ENCODE measurements at regions not wholly inside any gene's neighbourhood (a gene's known extent, or its start where the extent isn't known, plus 50 kb on each side); places are given as distances from the start of the nearest gene placed in this dataset.

DNA sequence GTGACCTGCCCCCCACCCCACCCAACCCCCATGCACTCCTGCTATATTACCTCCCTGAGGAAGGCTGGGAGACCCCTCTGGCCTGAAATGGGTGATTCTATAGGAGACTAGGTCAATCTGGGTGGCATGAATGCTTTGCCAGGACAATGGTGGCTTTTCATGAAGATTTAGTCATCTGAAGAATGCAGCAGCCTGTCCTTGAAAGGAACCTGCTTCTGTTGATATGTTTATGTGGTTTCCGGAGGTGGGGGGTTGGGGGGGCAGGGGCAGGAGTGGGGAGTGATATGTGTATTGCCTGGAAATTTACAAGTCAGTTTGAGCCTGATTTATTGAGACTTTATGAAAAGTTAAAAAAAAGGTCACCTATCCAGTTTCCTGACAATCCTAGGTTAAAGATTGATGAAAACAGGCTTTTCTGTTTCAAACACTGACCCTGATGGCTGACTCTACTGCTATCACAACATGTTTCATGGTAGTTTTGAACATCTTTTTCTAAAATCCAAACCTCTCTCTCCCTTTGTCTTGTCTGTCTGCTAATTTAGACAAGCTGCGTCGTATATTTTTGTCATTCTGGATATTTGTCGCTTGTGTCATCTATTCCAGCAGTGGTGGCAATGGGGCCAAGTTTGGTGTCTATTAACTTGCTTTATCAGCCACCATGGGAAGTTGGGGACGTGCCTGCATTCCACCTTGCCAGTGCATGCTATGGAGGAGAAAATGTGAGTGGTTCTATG lies 153.7 kb upstream of the EGFLAM start:
- H3K27ac Mint-ChIP-seq: peak overlapping the region; percentile 1
- no peak overlapping the region for H3K27ac ChIP-seq (ENCODE audit: low read depth, low read length)
- TF ChIP-seq, protein P1, sequence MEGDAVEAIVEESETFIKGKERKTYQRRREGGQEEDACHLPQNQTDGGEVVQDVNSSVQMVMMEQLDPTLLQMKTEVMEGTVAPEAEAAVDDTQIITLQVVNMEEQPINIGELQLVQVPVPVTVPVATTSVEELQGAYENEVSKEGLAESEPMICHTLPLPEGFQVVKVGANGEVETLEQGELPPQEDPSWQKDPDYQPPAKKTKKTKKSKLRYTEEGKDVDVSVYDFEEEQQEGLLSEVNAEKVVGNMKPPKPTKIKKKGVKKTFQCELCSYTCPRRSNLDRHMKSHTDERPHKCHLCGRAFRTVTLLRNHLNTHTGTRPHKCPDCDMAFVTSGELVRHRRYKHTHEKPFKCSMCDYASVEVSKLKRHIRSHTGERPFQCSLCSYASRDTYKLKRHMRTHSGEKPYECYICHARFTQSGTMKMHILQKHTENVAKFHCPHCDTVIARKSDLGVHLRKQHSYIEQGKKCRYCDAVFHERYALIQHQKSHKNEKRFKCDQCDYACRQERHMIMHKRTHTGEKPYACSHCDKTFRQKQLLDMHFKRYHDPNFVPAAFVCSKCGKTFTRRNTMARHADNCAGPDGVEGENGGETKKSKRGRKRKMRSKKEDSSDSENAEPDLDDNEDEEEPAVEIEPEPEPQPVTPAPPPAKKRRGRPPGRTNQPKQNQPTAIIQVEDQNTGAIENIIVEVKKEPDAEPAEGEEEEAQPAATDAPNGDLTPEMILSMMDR (conservative IDR thresholded peaks at IDR 0.05): no peak

GRCh38 chr5:38101897-38102296 lies 156.5 kb upstream of the EGFLAM start:
- TF ChIP-seq, protein P1 (conservative IDR thresholded peaks at IDR 0.05): no peak
- Mint-ChIP-seq H3K27me3 (ENCODE audit: insufficient read depth) (peaks cover 16% of the 10 kb centered on the region), H3K27ac (no peak overlapping the region), H3K36me3 (ENCODE audit: low read depth) (no peaks in the 10 kb centered on the region), H3K4me3 (no peak overlapping the region), H3K9me3 (no peaks in the 10 kb centered on the region), H3K4me1 (peaks cover 30% of the 10 kb centered on the region)
- H3K36me3 ChIP-seq (ENCODE audit: control insufficient read depth, insufficient read depth, low read length): no peaks in the 10 kb centered on the region
- peaks cover 6% of the 10 kb centered on the region for H3K4me1 ChIP-seq (ENCODE audit: control insufficient read depth, insufficient read depth, low read length)
- H3K9me3 ChIP-seq (ENCODE audit: control insufficient read depth, low read length): no peaks in the 10 kb centered on the region
- DNase-seq: no peak
- 94 to 97% methylated on average over 5 to 10 of the region's 10 CpGs for WGBS, 2 experiments (ENCODE audit: insufficient coverage in 1 of 2, insufficient read length in 1 of 2)
- H3K27ac ChIP-seq (ENCODE audit: low read depth, low read length): no peak overlapping the region
- H3K27me3 ChIP-seq (ENCODE audit: control insufficient read depth, insufficient read depth, low read length, poor library complexity, severe bottlenecking): no peaks in the 10 kb centered on the region
- no peak overlapping the region for H3K4me3 ChIP-seq (ENCODE audit: low read length)
- H3K9ac ChIP-seq (ENCODE audit: extremely low read depth, low read length, poor library complexity, severe bottlenecking): no peak overlapping the region

More for the DNA sequence above, 153.7 kb upstream of the EGFLAM start:
- H3K9ac ChIP-seq (ENCODE audit: extremely low read depth, low read length, poor library complexity, severe bottlenecking): no peak overlapping the region
- 50 to 52% methylated on average over 2 to 5 of the region's 5 CpGs for WGBS, 2 experiments (ENCODE audit: insufficient coverage in 1 of 2, insufficient read length in 1 of 2)
- peak; percentile 78 for DNase-seq
- no peak overlapping the region for H3K4me3 ChIP-seq (ENCODE audit: low read length)
- no peaks in the 10 kb centered on the region for H3K9me3 ChIP-seq (ENCODE audit: control insufficient read depth, low read length)
- H3K36me3 ChIP-seq (ENCODE audit: control insufficient read depth, insufficient read depth, low read length): no peaks in the 10 kb centered on the region
- H3K27me3 ChIP-seq (ENCODE audit: control insufficient read depth, insufficient read depth, low read length, poor library complexity, severe bottlenecking): no peaks in the 10 kb centered on the region
- no peaks in the 10 kb centered on the region for H3K9me3 Mint-ChIP-seq
- no peaks in the 10 kb centered on the region for H3K36me3 Mint-ChIP-seq (ENCODE audit: low read depth)
- peaks cover 6% of the 10 kb centered on the region for H3K4me1 ChIP-seq (ENCODE audit: control insufficient read depth, insufficient read depth, low read length)
- peaks cover 21% of the 10 kb centered on the region for H3K4me1 Mint-ChIP-seq
- H3K4me3 Mint-ChIP-seq: no peak overlapping the region
- H3K27me3 Mint-ChIP-seq (ENCODE audit: insufficient read depth): peaks cover 18% of the 10 kb centered on the region

DNA sequence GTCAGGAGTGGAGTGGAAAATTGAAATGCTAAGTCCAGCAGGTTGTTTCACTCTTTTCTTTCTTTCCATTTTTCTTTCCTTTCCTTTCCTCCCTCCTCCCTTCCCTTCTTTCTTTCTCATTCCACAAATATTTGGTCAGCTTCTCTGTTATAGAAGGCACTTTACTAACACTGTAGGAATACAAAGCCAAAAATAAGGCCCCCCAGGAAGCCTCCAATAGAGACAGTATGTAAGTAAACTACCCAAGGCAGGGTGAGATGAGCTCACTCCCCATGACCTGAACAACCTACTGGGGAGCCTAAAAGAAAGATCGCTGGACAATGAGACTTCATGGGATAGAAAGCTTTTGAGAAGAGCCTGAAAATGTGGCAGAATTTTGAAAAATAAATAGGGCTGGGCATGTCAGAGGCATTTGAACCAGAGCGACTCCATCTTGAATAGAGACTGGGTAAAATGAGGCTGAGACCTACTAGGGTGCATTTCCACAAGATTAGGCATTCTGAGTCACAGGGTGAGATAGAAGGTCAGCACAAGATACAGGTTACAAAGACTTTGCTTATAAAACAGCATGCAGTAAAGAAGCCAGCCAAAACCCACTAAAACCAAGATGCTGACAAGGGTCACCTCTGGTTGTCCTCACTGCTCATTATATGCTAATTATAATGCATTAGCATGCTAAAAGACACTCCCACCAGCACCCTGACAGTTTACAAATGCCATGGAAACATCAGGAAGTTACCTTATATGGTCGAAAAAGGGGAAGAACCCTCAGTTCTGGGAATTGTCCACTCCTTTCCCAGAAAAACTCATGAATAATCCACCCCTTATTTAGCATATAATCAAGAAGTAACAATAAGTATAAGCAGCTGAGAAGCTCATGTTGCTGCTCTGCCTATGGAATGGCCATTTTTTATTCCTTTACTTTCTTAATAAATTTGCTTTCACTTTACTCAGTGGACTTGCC lies 158.9 kb upstream of the EGFLAM start:
- TF ChIP-seq, protein P1 (conservative IDR thresholded peaks at IDR 0.05): no peak

More for the DNA sequence above, 158.9 kb upstream of the EGFLAM start:
- H3K4me1 Mint-ChIP-seq: peaks cover 32% of the 10 kb centered on the region
- no peak overlapping the region for H3K4me3 Mint-ChIP-seq
- peak overlapping the region; percentile 12 for H3K27ac Mint-ChIP-seq
- H3K9me3 Mint-ChIP-seq: no peaks in the 10 kb centered on the region
- Histone ChIP-seq H3K27ac (ENCODE audit: low read depth, low read length) (no peak overlapping the region), H3K4me1 (ENCODE audit: control insufficient read depth, insufficient read depth, low read length) (peaks cover 6% of the 10 kb centered on the region), H3K9me3 (ENCODE audit: control insufficient read depth, low read length) (no peaks in the 10 kb centered on the region), H3K36me3 (ENCODE audit: control insufficient read depth, insufficient read depth, low read length) (no peaks in the 10 kb centered on the region), H3K27me3 (ENCODE audit: control insufficient read depth, insufficient read depth, low read length, poor library complexity, severe bottlenecking) (peaks cover 10% of the 10 kb centered on the region), H3K9ac (ENCODE audit: extremely low read depth, low read length, poor library complexity, severe bottlenecking) (no peak overlapping the region), H3K4me3 (ENCODE audit: low read length) (peak overlapping the region; percentile 37)
- 85 to 89% methylated on average over 3 of the region's 3 CpGs for WGBS, 2 experiments (ENCODE audit: insufficient coverage in 1 of 2, insufficient read length in 1 of 2)
- peaks cover 15% of the 10 kb centered on the region for H3K27me3 Mint-ChIP-seq (ENCODE audit: insufficient read depth)
- H3K36me3 Mint-ChIP-seq (ENCODE audit: low read depth): no peaks in the 10 kb centered on the region
- no peak for DNase-seq
